ENCODE measurements at regions not wholly inside any gene's neighbourhood (a gene's known extent, or its start where the extent isn't known, plus 50 kb on each side); places are given as distances from the start of the nearest gene placed in this dataset.

DNA sequence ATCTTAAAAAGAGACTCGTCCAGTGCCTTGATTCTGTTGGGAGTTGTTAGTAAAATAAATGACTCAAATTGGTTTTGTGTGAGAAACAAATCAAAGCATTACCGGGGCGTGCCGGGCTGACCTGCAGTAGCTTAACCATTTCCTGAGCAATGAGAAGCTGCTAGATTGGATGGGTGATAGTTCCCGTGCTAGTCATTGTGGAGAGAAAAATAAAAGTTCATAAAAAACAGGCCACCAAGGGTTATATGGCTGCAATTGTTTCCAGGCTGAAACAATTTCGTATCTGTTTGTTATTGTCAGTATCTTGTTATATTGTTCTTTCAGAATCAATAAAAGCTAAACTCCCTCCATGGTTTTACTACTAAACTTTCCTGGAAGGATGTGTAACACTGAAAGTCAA, 314.4 kb downstream of the MTX2 start:
- TF ChIP-seq, protein P1, sequence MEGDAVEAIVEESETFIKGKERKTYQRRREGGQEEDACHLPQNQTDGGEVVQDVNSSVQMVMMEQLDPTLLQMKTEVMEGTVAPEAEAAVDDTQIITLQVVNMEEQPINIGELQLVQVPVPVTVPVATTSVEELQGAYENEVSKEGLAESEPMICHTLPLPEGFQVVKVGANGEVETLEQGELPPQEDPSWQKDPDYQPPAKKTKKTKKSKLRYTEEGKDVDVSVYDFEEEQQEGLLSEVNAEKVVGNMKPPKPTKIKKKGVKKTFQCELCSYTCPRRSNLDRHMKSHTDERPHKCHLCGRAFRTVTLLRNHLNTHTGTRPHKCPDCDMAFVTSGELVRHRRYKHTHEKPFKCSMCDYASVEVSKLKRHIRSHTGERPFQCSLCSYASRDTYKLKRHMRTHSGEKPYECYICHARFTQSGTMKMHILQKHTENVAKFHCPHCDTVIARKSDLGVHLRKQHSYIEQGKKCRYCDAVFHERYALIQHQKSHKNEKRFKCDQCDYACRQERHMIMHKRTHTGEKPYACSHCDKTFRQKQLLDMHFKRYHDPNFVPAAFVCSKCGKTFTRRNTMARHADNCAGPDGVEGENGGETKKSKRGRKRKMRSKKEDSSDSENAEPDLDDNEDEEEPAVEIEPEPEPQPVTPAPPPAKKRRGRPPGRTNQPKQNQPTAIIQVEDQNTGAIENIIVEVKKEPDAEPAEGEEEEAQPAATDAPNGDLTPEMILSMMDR (IDR thresholded peaks at IDR 0.05) = no peak
- no peak for TF ChIP-seq POLR2A (IDR thresholded peaks at IDR 0.05)

All from Peyer's patch (tissue), 4 donors.